SK-N-SH (cell line): ENCODE measurements at regions not wholly inside any gene's neighbourhood (a gene's known extent, or its start where the extent isn't known, plus 50 kb on each side); places are given as distances from the start of the nearest gene placed in this dataset.

ENCODE experiments used
- CTCF ChIA-PET: fragments of 300-600, 350-600 bp; formaldehyde crosslinking; extraction: SDS; loops from one replicate; lab custom pipeline; 2021; lab: Yijun Ruan, JAX
- POLR2A ChIA-PET: fragments of 350-600 bp; sonication (Branson Sonifier 250); formaldehyde crosslinking; extraction: SDS; loops from one replicate; lab custom pipeline; 2020; ENCODE audit warnings: antibody characterized with exemption, inconsistent platforms; lab: Yijun Ruan, JAX
- DNase-seq: peaks from one replicate; pipeline ENCODE4 v3.0.0; 2012
- H2AFZ ChIP-seq: fragments of 200-600 bp; sonication (generic); 2 replicates; pipeline ENCODE4 v1.8.1; 2016; ENCODE audit warnings: antibody characterized with exemption, mild to moderate bottlenecking, low read depth
- H3F3A ChIP-seq: fragments of 200-600 bp; sonication (generic); replicated peaks from 2 replicates; pipeline ENCODE3; 2016; ENCODE audit warnings: antibody characterized with exemption, mild to moderate bottlenecking; ENCODE audit not compliant: insufficient read depth
- H3K27ac ChIP-seq, 2 experiments: fragments of 200-500 bp in 1 of 2; fragments of 200-600 bp in 1 of 2; sonication (Bioruptor generic) in 1 of 2; sonication (generic), shearing (Covaris generic) in 1 of 2; 2 replicates each; pipeline versions ENCODE4 v1.5.1 to v1.6.1; 2014 to 2016; ENCODE audit warnings: low read depth in 2 of 2, inconsistent platforms in 1 of 2, low read length in 1 of 2, mild to moderate bottlenecking in 1 of 2, mixed read lengths in 1 of 2
- H3K27me3 ChIP-seq: fragments of 200-600 bp; sonication (generic), shearing (Covaris generic); 2 replicates; pipeline ENCODE4 v1.6.1; 2016; ENCODE audit warnings: mixed run types; ENCODE audit not compliant: insufficient read depth
- H3K36me3 ChIP-seq, 2 experiments: fragments of 200-500 bp in 1 of 2; fragments of 200-600 bp in 1 of 2; sonication (Bioruptor generic) in 1 of 2; sonication (generic) in 1 of 2; replicated peaks in 1 of 2; 2 replicates each; pipeline versions ENCODE3 to v1.5.1; 2014 to 2016; ENCODE audit warnings: low read length in 1 of 2, mild to moderate bottlenecking in 1 of 2; ENCODE audit not compliant: insufficient read depth in 2 of 2, control insufficient read depth in 1 of 2
- H3K4me1 ChIP-seq, 2 experiments: fragments of 200-500 bp in 1 of 2; fragments of 200-600 bp in 1 of 2; sonication (Bioruptor generic) in 1 of 2; sonication (generic), shearing (Covaris generic) in 1 of 2; 2 replicates each; pipeline versions ENCODE4 v1.5.1 to v1.6.1; 2014 to 2016; ENCODE audit warnings: low read depth in 1 of 2, low read length in 1 of 2, mixed run types in 1 of 2; ENCODE audit not compliant: insufficient read depth in 2 of 2, control insufficient read depth in 1 of 2
- H3K4me2 ChIP-seq: fragments of 200-600 bp; sonication (generic), shearing (Covaris generic); 2 replicates; pipeline ENCODE4 v1.6.1; 2017; ENCODE audit warnings: mixed run types
- H3K4me3 ChIP-seq, 2 experiments: fragments of 200-500 bp in 1 of 2; fragments of 200-600 bp in 1 of 2; sonication (Bioruptor generic) in 1 of 2; sonication (generic), shearing (Covaris generic) in 1 of 2; 2 replicates each; pipeline versions ENCODE4 v1.5.1 to v1.8.1; 2014 to 2016; ENCODE audit warnings: low read depth in 2 of 2, inconsistent platforms in 1 of 2, low read length in 1 of 2, mild to moderate bottlenecking in 1 of 2, mixed read lengths in 1 of 2, moderate library complexity in 1 of 2
- H3K79me2 ChIP-seq: fragments of 200-600 bp; sonication (generic); 2 replicates; pipeline ENCODE4 v1.8.1; 2017; ENCODE audit warnings: mild to moderate bottlenecking; ENCODE audit not compliant: insufficient read depth
- H3K9ac ChIP-seq: fragments of 200-600 bp; sonication (generic); 2 replicates; pipeline ENCODE4 v1.6.1; 2017; ENCODE audit warnings: mixed run types
- H3K9me2 ChIP-seq: fragments of 200-600 bp; sonication (generic); 2 replicates; pipeline ENCODE4 v1.6.1; 2017; ENCODE audit warnings: mixed run types
- H3K9me3 ChIP-seq: fragments of 200-600 bp; sonication (generic); 2 replicates; pipeline ENCODE4 v1.6.1; 2017; ENCODE audit warnings: mixed run types, mild to moderate bottlenecking, moderate library complexity
- H4K20me1 ChIP-seq: fragments of 200-600 bp; sonication (generic); 2 replicates; pipeline ENCODE4 v1.6.1; 2017; ENCODE audit warnings: mild to moderate bottlenecking, mixed run types; ENCODE audit not compliant: insufficient read depth
- ELF1 ChIP-seq: IDR thresholded peaks from 2 replicates; pipeline ENCODE4 v1.4.0; 2012
- EZH2phosphoT487 ChIP-seq: fragments of 200-600 bp; sonication (generic); IDR thresholded peaks from 2 replicates; pipeline ENCODE4 v1.6.1; 2017; ENCODE audit warnings: low read depth, mixed run types, mild to moderate bottlenecking, antibody characterized with exemption, moderate library complexity, borderline replicate concordance
- GABPA ChIP-seq: IDR thresholded peaks from 2 replicates; pipeline ENCODE4 v1.4.0; 2012; ENCODE audit warnings: low read depth, mild to moderate bottlenecking
- JUND ChIP-seq: IDR thresholded peaks from 2 replicates; pipeline ENCODE4 v1.4.0; 2012
- MXI1 ChIP-seq: IDR thresholded peaks from 2 replicates; pipeline ENCODE4 v1.6.1; 2012; ENCODE audit warnings: mild to moderate bottlenecking, low read depth, low read length, improper control_type of control experiment
- NRF1 ChIP-seq: IDR thresholded peaks from 2 replicates; pipeline ENCODE4 v1.6.1; 2012; ENCODE audit warnings: low read depth, mild to moderate bottlenecking, low read length
- RCOR1 ChIP-seq: fragments of 150-350 bp; IDR thresholded peaks from 2 replicates; pipeline ENCODE4 v1.6.1; 2017; ENCODE audit warnings: antibody characterized with exemption, low read length
- RXRA ChIP-seq: IDR thresholded peaks from 2 replicates; pipeline ENCODE4 v1.4.0; 2012; ENCODE audit warnings: low read depth, mild to moderate bottlenecking, borderline replicate concordance
- SIN3A ChIP-seq: IDR thresholded peaks from 2 replicates; pipeline ENCODE4 v1.6.1; 2012; ENCODE audit warnings: low read depth, mild to moderate bottlenecking, low read length, moderate library complexity, borderline replicate concordance
- USF2 ChIP-seq: fragments of 150-350 bp; IDR thresholded peaks from 2 replicates; pipeline ENCODE4 v1.6.1; 2017; ENCODE audit warnings: antibody characterized with exemption, low read length, low read depth, borderline replicate concordance
- WGBS: methylation state at CpG from one replicate; pipeline ENCODE4 v1.1.6; 2017; ENCODE audit warnings: low lambda C conversion rate; 5-methylcytosine and 5-hydroxymethylcytosine counted together
- TF ChIP-seq, protein P1 (sequence below): IDR thresholded peaks from 2 replicates; pipeline ENCODE4 v1.4.0; 2012; ENCODE audit warnings: low read depth
- TF ChIP-seq, protein P2 (sequence below): IDR thresholded peaks from 2 replicates; pipeline ENCODE4 v1.4.0; 2012; ENCODE audit warnings: low read depth, borderline replicate concordance
- TF ChIP-seq, protein P3 (sequence below): IDR thresholded peaks from 2 replicates; pipeline ENCODE4; 2012
- TF ChIP-seq, protein P4 (sequence below): fragments of 150-350 bp; IDR thresholded peaks from 2 replicates; pipeline ENCODE4 v1.6.1; 2016; ENCODE audit warnings: mild to moderate bottlenecking, low read depth, low read length

GRCh38 chr9:135245482-135246247 is 158.2 kb downstream of the OLFM1 start:
- Histone ChIP-seq H3K9me3 (no peaks in the 10 kb centered on the region), H3K27ac (no peak overlapping the region)
- TF ChIP-seq, protein P1, sequence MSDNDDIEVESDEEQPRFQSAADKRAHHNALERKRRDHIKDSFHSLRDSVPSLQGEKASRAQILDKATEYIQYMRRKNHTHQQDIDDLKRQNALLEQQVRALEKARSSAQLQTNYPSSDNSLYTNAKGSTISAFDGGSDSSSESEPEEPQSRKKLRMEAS, result no peak
- TF ChIP-seq, protein P2, sequence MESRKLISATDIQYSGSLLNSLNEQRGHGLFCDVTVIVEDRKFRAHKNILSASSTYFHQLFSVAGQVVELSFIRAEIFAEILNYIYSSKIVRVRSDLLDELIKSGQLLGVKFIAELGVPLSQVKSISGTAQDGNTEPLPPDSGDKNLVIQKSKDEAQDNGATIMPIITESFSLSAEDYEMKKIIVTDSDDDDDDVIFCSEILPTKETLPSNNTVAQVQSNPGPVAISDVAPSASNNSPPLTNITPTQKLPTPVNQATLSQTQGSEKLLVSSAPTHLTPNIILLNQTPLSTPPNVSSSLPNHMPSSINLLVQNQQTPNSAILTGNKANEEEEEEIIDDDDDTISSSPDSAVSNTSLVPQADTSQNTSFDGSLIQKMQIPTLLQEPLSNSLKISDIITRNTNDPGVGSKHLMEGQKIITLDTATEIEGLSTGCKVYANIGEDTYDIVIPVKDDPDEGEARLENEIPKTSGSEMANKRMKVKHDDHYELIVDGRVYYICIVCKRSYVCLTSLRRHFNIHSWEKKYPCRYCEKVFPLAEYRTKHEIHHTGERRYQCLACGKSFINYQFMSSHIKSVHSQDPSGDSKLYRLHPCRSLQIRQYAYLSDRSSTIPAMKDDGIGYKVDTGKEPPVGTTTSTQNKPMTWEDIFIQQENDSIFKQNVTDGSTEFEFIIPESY, result no peak
- no peak for TF ChIP-seq RXRA
- TF ChIP-seq, all 33 proteins: peak for 0
- no peaks in the 10 kb centered on the region for H3K27me3 ChIP-seq
- no peaks in the 10 kb centered on the region for H3F3A ChIP-seq
- WGBS, result 70% methylated on average over 15 of the region's 22 CpGs
- H3K4me2 ChIP-seq, result no peak overlapping the region
- ChIA-PET POLR2A (no interaction called here), CTCF (interaction anchor here (1.3 kb wide), 2 partner anchors 167 kb away, joined by 3 read pairs; no protein-coding TSS in a partner anchor)
- H3K36me3 ChIP-seq, result no peaks in the 10 kb centered on the region
- no peak overlapping the region for H3K9ac ChIP-seq
- H3K4me3 ChIP-seq, result no peak overlapping the region
- no peak for DNase-seq
- H3K9me2 ChIP-seq, result no peaks in the 10 kb centered on the region
- no peak overlapping the region for H2AFZ ChIP-seq
- no peaks in the 10 kb centered on the region; a peak in 1 of 4 replicates for H3K4me1 ChIP-seq
- no peaks in the 10 kb centered on the region for H3K79me2 ChIP-seq
- H4K20me1 ChIP-seq, result no peaks in the 10 kb centered on the region

GRCh38 chr9:135246248-135247205 is 159.1 kb downstream of the OLFM1 start:
- POLR2A ChIA-PET, result no interaction called here
- H3K9me3 ChIP-seq, result no peaks in the 10 kb centered on the region

More at GRCh38 chr9:135246248-135247205, 159.1 kb downstream of the OLFM1 start:
- Histone ChIP-seq H3K36me3 (no peaks in the 10 kb centered on the region), H3F3A (no peaks in the 10 kb centered on the region), H3K9me2 (no peaks in the 10 kb centered on the region), H3K27me3 (no peaks in the 10 kb centered on the region), H3K4me2 (no peak overlapping the region), H3K27ac (no peak overlapping the region), H3K9ac (no peak overlapping the region), H2AFZ (no peak overlapping the region), H4K20me1 (no peaks in the 10 kb centered on the region), H3K4me3 (no peak overlapping the region), H3K4me1 (no peaks in the 10 kb centered on the region; a peak in 1 of 4 replicates), H3K79me2 (no peaks in the 10 kb centered on the region)
- 43% methylated on average over 22 of the region's 23 CpGs for WGBS
- DNase-seq, result no peak
- TF ChIP-seq USF2, result no peak
- TF ChIP-seq NRF1, result no peak
- no peak for TF ChIP-seq SIN3A
- no peak for TF ChIP-seq RXRA
- no peak for TF ChIP-seq RCOR1
- TF ChIP-seq, protein P3, sequence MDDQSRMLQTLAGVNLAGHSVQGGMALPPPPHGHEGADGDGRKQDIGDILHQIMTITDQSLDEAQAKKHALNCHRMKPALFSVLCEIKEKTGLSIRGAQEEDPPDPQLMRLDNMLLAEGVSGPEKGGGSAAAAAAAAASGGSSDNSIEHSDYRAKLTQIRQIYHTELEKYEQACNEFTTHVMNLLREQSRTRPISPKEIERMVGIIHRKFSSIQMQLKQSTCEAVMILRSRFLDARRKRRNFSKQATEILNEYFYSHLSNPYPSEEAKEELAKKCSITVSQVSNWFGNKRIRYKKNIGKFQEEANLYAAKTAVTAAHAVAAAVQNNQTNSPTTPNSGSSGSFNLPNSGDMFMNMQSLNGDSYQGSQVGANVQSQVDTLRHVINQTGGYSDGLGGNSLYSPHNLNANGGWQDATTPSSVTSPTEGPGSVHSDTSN, result no peak
- TF ChIP-seq, protein P4, sequence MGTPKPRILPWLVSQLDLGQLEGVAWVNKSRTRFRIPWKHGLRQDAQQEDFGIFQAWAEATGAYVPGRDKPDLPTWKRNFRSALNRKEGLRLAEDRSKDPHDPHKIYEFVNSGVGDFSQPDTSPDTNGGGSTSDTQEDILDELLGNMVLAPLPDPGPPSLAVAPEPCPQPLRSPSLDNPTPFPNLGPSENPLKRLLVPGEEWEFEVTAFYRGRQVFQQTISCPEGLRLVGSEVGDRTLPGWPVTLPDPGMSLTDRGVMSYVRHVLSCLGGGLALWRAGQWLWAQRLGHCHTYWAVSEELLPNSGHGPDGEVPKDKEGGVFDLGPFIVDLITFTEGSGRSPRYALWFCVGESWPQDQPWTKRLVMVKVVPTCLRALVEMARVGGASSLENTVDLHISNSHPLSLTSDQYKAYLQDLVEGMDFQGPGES, result no peak
- no peak for TF ChIP-seq MXI1
- TF ChIP-seq EZH2phosphoT487, result no peak
- TF ChIP-seq JUND, result no peak
- TF ChIP-seq GABPA, result no peak
- TF ChIP-seq ELF1, result no peak
- CTCF ChIA-PET, result interaction anchor here (1.3 kb wide), 1 partner anchor 167 kb away, joined by 3 read pairs; no protein-coding TSS in a partner anchor
